Stimulated activated CD8-positive, alpha-beta memory T cell treated with anti-CD3 and anti-CD28 coated beads, Interleukin-15, amount 100 ng/mL, for 24 hours (primary cell): ENCODE measurements at regions not wholly inside any gene's neighbourhood (a gene's known extent, or its start where the extent isn't known, plus 50 kb on each side); places are given as distances from the start of the nearest gene placed in this dataset.

Experiments
- DNase-seq: peaks from one replicate; pipeline ENCODE4 v3.0.0-alpha.2; 2020; ENCODE audit warnings: low read depth

DNA sequence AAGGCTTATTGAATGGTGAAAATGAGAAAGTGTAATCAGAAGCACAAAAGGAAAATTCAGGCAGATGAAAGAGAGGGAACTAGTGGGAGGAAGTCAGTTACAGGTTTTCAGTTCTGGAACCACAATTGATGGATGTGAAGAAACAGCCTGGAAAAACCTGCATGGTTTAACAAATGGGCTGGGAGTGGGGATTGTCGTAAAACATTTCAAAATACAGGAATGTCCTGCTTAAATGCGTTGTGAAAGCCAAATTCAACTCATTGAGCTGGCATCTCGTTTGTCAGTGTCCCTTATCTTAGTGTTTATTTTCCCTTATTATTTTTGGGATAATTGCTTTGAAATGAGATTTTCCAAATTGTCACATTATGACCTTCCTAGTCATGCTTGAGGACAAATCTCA is 106.5 kb upstream of the RFC3 start:
- no peak for DNase-seq

DNA sequence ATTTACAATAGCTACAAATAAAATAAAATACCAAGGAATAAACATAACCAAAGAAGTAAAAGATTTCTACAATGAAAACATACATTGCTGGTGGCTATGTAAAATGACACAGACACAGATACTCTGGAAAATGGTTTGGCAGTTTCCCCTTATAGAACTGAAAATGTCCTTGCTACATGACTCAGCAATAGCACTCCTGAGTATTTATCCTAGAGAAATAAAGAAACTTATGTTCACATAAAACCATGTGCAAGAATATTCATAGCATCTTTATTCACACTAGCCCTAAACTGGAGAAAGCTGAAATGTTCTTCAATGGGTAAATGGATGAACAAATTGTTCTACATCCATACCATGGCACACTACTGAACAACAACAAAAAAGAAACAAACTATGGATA is 100.2 kb upstream of the RFC3 start:
- DNase-seq = no peak

DNA sequence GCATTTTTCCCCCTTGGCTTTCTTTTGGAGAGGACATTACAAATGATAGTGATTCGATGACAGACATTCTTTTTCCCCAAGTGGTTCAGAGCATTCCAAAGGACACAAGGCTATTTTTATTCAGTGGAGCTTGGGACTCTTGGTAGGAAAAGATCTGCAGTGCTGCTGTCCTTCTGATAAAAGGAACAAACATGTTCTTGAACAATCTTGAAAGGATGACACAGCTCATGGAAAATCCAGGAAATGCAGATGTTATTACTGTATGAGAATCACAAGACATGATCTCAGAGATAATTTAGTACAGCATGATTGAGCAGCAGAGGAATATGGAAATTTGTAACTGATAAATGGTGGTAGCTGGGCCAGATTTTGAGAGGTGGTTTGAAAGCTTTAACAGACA is 96.2 kb upstream of the RFC3 start:
- no peak for DNase-seq

DNA sequence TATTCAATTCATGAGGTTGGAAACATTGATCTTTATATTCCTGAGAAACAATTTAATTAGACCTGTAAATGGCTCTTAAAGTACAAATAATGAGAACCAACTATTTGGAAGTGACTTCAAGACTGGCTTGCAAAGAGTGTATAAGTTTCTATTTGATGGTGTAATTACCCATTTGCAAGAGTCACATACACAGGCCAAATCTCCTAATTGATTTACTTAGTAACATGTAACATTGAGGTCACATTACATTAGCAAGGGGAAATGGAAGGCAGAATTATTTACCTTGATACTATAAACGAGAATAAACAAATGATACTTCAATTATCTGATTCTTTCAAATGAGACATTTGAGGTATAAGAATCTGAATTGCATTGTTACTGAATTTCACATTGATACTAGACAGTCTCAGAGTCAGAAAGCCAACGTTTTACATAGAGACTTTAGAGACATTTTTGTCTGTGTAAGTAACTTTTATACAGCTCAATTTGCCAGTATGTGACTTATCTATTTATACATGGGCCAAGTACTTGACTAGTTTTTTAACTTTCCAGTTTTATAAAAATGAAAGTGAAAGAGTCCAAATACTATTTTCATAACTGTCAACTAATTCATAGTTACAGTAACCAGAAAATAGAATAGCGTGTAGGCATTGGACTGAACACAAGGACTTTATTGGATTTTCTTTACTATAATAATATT is 95.6 kb upstream of the RFC3 start:
- no peak for DNase-seq

DNA sequence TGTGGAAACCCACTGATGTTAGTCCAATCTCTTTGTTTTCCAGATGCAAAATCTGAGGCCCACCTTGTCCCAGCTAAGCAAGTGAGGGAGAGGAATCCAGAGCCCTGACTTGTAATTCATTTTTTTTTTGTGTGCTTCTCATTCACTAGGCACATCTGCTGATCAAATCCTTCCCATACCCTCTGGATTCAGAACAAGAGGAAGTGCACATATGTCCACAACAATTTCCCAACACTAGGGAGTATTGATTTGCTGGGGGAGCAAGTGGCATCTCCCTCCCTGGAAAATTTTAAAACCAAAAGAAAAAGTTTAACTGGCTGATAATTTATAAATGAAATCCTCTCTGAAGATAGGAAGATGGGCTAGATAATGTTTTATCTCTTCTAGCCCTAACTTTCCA is 94.6 kb upstream of the RFC3 start:
- DNase-seq = no peak

DNA sequence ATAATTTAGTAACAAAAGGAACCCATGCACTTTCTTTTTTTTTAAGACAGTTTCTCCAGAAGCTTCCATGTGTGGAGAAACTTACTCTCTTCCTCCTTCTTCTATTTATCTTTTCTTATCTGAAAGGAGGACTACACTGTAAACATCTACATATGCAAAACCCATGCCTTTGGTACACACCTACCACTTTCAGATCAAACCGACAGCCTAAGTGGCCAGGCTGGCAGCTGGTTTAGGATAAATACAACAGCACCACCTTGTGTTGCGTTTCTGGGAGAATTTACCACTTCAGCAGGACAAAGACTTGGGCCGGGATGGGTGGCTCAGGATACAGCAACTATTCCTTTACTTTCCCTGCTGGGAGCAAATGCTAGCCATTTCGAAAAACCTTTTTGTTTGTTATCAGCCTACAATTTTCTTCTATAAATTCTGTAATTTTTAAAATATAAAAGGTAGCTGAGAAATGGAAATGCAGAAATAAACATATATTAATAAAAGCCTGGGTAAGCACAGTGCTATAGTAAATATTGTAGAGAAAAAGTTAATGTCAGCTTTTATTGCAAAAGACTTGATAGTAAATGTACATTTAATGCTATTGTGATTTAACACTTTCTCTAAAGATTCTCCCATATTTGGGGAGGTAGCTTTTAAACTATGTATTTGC is 94.0 kb upstream of the RFC3 start:
- no peak for DNase-seq

DNA sequence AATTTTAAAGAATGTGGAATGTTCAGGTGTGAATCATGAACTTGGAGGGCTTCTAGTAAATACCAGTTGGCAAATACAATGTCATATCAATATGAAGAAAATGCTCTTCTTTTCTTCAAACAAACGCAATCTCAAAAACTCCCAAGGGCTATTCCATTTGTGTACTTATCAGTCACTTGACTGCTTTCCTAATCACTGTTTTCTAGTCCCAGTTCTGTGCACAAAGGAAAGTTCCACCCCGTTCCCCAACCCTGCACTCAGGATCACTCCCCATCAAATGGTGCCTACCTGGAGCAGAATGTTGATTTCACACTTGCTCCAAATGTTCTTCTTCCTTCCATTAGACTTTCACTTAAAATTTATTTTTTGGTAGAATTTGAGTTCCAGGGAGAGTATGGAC is 92.6 kb upstream of the RFC3 start:
- DNase-seq = no peak

DNA sequence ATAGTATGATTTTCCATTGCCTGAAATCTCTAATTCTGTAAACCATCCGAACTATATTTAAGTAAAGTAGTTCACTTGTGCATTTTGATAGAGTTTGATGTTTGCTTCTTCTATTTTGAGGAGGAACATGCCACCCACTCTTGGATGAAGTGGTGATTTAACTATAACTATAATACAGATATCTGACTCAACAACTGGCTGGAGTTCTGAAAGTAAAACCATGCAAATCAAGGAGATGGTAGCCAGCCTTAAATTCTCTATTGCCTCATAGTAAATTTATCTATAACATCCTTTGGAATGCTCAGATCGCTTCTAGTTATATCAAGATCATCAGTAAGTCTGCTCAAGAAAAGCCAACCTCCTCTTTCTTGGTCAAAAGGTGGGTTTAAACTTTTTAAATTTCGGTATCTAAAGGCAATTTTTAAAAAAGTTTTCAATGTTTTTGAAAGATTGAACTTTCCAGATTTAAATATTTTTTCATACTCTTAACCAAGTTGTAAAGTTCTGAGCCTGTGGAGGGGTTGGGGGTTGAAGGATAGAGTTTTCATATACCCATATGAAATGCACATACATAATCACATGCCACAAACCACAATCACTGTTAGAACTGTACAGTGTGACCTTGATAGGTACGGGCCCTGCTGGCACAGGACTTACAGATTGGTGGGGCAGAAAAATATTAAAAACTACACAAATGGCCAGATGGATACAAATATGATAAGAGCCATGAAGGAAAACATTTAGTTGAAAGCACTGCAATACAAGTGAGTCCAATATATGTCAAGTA is 90.5 kb upstream of the RFC3 start:
- no peak for DNase-seq

DNA sequence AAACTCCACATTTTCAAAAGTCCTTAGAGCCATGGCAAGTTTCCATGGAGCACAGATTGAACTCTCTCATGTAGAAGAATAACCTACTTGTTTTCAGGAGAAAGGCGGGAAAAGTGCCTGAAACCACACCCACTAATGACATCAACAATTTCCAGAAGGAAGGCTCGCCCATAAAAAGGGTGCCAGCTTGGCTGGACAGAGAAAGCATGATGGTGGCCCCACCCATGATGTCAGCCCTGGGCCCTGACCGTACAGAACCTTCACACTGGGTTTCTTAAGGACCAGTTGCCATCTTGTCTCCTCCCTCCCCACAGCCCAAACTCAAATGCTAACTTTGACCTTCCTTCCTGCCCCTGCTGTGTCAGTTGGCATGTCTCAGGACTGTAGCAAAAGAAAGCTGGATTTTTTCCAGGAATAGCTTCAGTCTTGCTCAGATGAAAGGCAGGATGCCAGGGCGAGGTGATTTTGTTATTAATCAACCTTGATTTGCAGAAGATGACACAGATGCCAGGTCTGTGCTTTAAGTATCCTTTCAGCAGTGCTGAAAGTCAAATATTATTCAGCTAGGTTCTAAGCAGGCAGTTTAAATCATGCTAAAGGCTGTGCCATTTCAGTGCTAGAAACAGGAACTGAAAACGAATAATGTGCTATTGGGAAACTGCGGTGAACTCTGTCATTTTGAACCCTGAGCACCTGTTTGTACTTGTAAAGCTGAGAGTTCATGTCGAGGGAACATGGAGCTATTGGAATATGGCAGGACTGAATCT is 89.5 kb upstream of the RFC3 start:
- DNase-seq = no peak

DNA sequence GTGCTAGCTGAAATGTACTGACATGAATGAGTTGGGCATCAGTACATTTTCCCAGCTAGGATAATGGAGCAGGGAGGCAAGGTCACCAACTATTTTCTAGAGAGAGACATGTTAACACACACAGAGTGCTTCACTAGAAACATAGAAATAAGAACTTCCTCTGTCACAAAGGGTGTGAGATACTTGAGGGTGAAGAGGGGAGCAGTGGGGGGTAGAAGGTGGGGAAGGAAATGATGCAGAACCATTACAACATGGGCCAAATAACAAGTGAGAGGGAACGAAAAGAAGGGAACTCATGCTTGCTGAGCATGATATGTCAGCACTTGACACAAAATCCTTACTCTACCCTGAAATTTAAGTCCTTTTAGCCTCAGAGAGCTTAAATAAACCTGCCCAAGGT is 87.8 kb upstream of the RFC3 start:
- DNase-seq = no peak

DNA sequence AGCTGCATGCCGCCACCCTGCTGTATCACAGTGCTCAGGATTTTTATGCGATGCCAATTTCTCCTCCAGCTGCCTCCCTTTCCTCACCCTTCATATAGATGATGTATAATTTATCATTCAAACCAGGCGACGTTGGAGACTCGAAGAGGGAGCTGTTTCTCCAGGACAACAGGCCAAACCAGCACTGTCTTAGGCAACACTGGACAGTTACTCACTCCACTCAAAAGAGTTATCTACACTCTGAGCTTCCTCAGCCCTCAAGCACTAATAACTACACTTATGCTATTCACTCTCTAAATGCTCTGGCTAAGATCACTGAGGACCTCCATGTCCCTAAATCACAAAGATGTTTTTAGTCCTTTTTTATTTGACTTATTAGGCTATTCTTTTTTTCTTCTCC is 87.3 kb upstream of the RFC3 start:
- DNase-seq = no peak

DNA sequence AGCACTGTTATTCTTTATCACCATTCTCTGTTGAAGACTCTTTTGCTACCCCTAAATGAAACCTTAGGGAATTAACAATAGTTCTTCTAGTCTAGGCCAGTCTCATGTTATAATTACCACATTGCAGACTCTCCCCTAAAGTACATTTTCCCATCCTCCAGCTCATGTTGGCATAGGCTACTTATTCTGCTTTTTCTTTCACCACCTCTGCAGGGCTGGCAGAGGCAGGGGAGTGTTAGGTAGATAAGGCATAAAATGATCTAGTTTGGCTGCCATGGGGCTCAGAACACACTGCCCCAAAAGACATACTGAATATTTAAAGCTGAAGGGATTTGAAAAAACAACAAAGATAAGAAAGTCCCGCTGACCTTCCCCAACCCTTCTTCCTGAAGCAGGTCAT is 82.7 kb upstream of the RFC3 start:
- no peak for DNase-seq

DNA sequence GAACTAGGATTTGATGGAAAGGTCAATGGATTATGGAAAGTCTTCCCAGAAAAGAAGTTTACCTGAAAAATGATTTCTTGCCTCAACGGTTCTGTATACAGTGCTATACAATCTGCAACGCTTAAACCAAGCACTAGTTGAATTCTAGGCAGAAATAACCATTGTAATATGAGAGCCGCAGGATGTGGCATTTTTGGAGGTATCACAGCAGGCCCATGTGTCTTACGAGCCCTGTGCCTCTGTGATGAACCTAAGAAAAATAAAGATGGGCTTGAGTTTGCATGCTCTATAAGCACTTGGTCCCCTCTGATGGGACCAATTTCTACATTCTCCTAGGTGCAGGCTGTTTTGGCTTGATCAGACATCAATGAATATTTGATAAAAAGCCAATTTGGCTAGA is 78.7 kb upstream of the RFC3 start:
- no peak for DNase-seq

DNA sequence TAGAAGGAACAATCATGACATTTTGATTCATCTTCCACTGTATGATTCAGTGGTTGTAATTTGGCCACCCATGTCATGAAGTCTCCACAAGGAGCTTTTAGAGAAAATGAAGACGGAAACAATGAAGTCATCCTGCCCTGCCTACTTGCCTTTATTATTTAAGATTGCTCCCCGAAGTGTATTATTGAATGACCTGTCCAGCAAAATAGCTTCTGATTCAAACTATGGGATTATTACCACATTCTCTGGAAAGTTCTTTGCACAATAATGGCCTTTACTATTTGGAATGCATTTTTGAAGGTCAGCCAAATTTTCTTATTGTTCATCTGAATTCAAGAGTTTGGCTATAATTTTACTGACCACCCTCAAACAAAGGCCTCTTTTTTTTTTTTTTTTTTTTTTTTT is 77.8 kb upstream of the RFC3 start:
- no peak for DNase-seq

DNA sequence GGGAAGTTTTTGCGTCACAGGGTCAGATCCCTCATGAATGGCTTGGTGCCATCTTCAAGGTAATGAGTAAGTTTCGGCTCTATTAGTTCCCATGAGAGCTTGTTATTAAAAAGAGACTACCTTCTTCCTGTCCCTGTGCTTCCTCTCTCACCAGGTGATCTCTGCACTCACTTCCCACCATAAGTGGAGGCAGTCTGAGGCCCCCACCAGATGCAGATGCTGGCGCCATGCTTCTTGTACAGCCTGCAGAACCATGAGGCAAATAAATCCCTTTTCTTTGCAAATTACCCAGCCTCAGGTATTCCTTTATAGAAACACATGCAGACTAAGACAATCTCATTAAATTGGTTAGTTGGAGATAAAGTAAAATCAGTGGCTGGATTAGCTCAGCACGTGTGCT is 75.6 kb upstream of the RFC3 start:
- DNase-seq = no peak

DNA sequence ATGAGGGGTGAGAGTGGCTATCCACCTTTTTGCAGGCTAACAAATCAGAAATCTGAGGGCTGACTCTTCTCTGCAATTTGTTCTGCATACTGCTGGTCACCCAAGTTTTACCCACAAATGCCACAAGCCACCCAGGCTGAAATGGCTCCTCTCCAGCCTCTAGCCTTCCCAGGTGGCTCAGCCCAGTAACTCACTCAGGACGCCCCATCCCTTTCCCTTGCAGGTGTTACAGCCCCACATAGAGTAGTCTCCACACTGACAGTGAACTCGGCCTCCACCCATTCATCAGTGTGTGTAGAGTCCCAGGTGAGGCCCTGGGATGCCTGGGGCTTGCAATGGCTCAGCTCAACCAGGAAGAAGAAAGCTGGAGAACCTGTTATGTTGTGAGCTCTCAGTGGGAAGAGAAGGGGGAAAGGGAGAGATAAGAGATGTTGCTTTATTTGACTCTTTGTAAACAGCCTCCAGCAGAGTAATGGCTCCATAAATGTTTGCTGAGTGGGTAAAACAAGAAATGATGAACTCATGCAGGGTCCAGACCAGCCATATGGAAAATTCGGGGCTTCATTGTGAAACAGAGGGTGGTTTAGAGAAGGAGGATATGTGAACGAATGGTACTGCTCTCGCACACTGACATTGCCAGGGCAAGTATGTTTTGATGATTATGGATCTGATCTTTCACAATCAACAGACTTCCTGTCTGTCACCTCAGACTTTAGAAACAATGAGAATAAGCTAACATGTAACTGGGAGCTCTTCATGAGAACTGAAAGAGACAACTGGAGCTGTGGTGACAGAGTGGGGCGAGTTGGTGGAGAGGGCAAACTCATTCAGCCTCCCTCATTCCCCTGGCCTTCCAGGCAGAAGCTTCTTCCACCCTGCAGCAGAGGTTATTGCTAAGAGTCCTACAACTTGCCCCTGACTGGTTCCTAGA is 74.2 kb upstream of the RFC3 start:
- no peak for DNase-seq

DNA sequence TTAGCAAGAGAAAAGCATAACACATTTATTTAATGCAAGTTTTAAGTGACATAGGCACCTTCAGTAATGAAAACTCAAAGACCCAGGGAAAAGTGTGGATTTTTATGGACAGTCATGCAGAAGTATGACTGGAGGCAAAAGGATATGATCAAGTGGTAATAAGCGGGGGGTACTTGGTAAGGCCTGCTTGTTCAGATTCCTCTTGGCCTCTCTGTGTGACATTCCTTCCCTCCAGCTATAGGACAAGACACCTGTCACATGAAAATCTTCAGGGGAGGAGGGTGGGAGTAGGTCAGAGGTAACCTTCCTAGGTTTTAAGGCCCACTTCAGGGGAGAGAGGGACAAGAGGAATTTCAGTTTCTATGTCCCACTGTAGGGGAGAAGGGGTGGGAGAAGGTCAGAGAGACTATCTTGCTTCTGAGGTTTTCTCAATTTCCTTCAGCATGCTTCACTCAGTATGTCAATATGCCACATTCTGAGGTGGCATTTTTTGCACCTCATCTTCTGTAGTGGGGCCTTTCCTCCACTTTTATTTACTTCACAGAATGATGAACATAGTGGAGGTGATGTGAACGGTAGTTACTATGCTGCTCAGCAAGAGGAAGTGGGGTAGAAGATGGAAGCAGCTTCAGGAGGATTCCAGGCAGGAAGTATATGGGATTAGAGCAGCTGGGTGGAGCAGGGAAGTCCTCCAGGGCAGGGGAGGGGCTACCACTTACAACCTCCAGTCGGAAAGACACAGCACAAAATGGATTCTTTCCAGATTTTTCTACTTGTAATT is 73.2 kb upstream of the RFC3 start:
- DNase-seq = no peak

DNA sequence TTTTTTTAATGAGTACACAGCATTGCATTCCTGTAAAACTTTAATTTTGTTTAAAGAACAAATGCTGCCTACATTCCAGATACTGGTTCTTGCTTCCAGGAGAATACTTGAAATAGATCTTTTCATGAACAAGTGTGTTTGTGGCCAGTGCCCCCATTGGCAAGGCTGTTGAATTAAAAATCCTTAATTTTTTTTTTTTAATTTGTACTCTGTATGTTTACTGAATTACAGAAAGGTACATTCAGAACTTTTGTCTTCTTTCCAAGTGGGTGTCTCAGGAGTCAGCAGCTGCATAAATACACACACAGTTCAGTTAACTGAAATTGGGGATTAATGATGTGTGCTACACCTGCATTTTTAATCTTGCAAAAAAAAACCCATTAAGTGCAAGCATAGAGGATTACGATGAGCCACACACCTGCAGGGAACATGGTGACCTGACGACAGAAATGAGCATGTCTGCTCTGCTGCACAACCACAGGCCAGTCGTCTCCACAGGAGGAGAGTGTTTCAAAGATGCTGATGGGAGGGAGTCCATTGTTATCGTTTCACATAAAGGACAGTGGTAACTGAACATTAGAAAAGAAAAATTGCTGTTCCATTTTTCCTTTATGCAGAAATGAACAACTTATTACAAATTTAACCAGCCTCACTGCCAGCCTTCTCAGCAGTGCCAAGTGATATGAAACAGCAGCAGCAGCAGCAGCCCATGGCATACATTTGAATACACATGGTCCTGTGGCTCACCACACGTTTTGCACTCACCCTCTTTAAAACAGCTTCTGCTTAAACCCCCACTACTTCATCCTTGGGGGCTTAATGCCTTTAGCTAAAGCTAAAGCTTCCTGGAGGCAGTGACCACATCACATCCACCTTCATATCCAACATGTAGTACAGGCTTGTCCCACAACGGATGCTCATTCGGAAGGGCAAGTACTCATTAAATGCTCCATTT is 72.3 kb upstream of the RFC3 start:
- no peak for DNase-seq

DNA sequence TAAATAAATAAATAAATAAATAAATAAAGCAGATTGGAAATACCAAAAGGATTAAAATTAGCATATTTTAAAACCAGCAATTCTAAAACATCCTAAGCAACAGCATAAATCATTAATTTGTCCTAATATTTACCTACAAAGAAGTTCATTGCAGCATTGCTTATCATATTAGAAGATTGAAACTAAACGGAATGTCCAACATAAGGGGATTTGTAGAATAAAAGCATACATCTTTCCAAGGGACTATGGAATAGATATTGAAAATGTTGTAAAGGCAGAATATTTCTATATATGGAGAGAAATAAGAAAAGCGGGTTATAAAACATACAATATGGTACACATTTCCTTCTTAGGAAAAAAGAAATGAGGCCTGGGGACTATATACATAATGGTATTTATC is 71.1 kb upstream of the RFC3 start:
- DNase-seq = no peak

DNA sequence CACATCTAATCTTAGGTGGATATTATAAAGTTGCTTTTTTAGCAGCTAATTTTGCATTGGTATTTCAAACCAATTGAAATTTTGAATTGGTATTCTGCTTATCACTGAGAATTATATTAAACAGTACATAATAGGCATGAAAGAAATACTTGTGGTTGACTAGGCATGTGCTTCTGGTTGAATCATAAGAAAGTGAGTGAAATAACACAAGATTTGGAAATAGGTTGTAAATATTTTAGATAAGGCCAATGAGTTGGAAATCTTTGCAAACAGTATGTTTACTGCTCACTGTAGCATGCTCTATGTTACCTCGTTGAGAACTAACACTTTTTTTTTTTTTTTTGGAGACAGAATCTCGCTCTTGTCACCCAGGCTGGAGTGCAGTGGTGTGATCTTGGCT is 66.8 kb upstream of the RFC3 start:
- DNase-seq = no peak
